ENCODE measurements at regions not wholly inside any gene's neighbourhood (a gene's known extent, or its start where the extent isn't known, plus 50 kb on each side); places are given as distances from the start of the nearest gene placed in this dataset.

GRCh38 chr1:4959216-4959615 is 304.8 kb downstream of the AJAP1 start:
- no peak for DNase-seq (ENCODE audit: low spot score)

- DNase-seq (ENCODE audit: low spot score), result no peak
These were observed 302.6 kb downstream of the AJAP1 start for GRCh38 chr1:4957027-4957426.

DNA sequence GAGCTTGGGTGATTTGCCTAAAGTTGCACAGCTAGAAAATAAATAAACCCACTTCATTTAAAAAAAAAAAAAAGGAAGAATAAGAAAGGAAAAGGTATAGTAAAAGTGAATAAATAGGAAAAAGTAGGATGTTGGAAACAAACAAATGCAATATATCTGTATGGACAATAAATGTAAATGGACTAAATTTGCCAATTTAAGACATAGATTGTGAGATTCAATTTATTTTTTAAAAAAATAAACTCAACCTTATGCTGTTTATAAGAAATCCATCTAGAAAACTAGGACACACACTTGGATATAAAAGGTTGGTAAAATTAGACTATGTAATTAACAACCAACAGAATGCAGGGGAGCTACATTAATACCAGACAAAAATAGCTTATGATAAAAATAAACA is 300.0 kb downstream of the AJAP1 start:
- no peak for DNase-seq (ENCODE audit: low spot score)

DNA sequence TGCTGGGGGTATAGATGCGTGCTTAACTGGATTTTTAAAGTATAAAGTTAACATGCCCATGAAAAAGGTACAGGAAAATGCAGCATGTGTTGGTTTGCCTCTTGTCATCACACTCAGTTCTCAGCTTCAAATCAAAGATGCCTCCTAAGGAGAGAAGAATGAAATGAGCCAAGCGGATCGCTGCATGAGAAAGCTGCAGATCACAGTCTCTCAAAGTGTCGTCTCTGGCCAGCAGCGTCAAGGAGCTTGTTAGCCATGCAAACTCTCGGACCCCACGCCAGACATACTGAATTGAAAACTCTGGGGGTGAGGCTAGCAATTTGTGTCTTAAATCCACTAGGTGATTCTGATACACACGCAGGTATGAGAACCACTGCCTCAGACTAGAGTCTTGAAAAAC is 297.2 kb downstream of the AJAP1 start:
- DNase-seq (ENCODE audit: low spot score), result no peak

GRCh38 chr1:4946343-4946742 is 291.9 kb downstream of the AJAP1 start:
- no peak for DNase-seq (ENCODE audit: low spot score)

GRCh38 chr1:4944911-4945310 is 290.5 kb downstream of the AJAP1 start:
- DNase-seq (ENCODE audit: low spot score), result no peak

GRCh38 chr1:4944072-4944471 is 289.7 kb downstream of the AJAP1 start:
- no peak for DNase-seq (ENCODE audit: low spot score)

- no peak for DNase-seq (ENCODE audit: low spot score)
These were observed 284.9 kb downstream of the AJAP1 start for GRCh38 chr1:4939266-4939665.

DNA sequence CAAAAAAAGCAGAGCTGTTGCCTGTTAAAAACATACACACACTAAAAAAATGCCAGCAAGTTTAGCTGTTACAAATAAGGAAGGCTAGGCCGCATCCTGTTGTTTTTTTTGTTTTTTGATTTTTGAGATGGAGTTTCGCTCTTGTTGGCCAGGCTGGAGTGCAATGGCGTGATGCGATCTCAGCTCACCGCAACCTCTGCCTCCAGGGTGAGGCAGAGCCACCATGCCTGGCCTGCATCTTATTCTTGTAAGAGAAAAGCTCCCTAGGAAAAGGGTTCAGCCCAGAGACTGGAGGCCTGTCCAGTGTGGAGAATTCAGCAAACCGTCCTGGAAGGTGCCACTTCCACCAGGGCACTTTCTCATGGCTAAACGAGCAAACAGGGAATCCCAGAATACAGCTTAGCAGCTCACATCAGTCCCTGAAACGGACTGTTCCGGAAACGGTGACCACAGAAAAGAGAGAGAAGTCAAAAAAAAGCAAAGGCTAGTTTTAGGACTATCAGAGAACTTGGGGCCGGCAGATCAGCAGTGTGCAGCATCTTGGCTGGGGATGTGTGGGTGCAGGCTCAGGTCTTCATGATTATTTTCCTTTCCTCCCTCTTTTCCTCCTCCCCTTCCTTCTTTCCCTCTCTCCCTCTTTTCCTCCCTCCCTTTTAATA is 283.6 kb downstream of the AJAP1 start:
- DNase-seq (ENCODE audit: low spot score), result no peak

DNA sequence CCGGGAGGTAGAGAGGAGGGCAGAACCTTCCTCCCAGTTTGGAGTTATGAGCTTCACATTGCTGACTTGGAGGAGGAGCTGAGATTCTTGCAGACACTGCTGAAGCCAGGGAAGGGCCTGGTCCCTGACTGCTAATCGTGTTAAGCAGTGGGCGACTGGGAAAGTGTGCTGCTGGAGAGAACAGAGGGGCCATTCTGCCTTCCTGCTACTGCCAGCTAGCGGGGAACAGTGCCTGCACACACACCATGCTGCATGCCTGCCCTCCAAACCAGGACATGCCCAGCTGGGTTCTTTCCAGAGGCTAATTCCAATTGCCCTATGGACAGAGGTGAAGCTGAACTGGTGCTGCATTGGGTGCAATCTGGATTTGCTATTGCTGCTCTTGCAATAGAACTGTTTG is 281.4 kb downstream of the AJAP1 start:
- DNase-seq (ENCODE audit: low spot score), result no peak

- no peak for DNase-seq (ENCODE audit: low spot score)
These were observed 278.8 kb downstream of the AJAP1 start for GRCh38 chr1:4933232-4933631.

GRCh38 chr1:4932311-4933030 is 278.1 kb downstream of the AJAP1 start:
- DNase-seq (ENCODE audit: low spot score), result no peak

GRCh38 chr1:4931486-4931885 is 277.1 kb downstream of the AJAP1 start:
- no peak for DNase-seq (ENCODE audit: low spot score)

- no peak for DNase-seq (ENCODE audit: low spot score)
These were observed 273.8 kb downstream of the AJAP1 start for GRCh38 chr1:4928186-4928585.

DNA sequence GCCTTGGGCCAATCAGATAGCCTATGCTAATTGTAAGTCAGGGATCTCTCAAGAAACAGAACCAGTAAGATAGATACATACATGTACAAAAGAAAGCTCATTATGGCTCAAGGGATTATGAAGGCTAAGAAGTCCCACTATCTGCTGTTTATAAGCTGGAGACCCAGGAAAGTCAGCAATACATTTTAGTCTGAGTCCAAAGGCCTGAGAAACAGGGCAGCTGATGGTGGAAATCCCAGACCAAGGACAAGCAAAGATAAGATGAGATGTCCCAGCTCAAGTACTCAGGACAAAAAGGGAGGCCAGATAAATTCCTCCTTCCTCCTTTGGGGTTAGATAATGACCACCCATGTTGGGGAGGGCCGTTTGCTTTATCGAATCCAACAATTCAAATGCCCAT is 269.9 kb downstream of the AJAP1 start:
- DNase-seq (ENCODE audit: low spot score), result no peak

DNA sequence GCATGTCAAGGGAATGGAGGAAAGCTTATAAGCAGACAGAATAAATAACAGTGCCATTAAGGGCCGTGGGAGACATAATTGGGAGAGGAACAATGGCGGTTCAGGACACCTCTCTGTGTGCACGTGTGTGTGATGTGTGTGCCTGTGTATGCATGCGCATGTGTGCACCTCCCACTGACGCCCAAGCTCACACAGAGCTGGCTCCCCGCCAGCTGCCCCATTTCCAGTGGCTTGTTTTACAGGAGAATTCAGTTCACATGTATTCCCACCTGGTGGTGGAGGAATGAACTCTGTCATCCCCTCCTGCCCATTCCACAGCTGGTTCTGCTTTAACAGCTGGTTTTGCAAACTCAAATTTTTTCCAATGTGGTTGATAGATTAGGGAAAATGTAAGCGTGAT is 262.2 kb downstream of the AJAP1 start:
- no peak for DNase-seq (ENCODE audit: low spot score)

DNA sequence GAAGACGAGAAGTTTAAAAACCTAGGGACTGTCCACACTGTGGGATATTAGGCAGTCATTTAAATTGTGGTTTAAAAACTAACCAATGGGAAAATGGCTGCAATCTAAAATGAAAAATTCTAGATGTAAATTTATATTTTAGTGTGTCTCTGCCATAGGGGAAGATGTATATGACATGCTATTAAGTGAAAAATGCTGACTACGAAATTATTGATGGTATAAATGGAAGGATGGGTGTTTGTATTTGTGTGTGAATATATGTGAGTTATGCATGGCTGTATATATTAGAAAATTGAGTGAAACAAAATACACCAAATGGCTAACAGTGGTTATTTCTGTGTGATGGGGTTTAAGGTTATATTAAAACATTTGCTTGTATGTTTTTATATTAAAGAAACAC is 260.7 kb downstream of the AJAP1 start:
- no peak for DNase-seq (ENCODE audit: low spot score)

DNA sequence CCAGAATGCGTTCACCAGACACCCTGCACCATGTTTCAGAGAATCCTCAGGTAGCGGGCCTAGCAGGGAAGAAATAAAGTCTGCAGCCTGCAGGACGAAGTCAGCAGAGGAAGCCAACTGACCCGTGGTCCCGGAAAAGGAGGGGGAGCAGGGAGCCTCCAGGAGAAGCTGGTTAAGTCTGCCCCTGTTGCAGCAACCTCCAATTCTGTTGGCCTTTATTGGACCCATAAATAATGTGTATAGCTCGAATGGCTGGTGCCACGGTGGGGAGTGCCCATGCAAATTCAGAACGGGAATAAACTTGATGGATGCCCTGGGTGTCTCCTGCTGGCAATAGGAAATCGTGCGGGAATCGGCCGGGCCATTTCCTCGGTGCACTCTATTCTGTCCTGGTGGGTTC is 254.1 kb downstream of the AJAP1 start:
- no peak for DNase-seq (ENCODE audit: low spot score)

- DNase-seq (ENCODE audit: low spot score), result no peak
These were observed 240.2 kb downstream of the AJAP1 start for GRCh38 chr1:4894566-4894965.

- no peak for DNase-seq (ENCODE audit: low spot score)
These were observed 226.2 kb downstream of the AJAP1 start for GRCh38 chr1:4880626-4881025.

DNA sequence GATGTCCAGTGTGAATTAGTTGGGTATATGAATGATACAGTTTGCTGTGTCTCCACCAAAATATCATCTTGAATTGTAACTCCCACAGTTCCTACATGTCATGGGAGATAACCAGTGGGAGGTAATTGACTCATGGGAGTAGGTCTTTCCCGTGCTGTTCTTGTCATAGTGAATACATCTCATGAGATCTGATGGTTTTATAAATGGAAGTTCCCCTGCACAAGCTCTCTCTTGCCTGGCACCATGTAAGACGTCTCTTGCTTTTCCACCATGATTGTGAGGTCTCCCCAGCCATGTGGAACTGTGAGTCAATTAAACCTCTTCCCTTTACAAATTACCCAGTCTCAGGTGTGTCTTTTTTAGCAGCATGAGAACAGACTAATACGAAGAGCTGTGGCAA is 223.0 kb downstream of the AJAP1 start:
- DNase-seq (ENCODE audit: low spot score), result no peak

GRCh38 chr1:4871373-4871772 is 217.0 kb downstream of the AJAP1 start:
- no peak for DNase-seq (ENCODE audit: low spot score)

GRCh38 chr1:4868521-4868920 is 214.1 kb downstream of the AJAP1 start:
- no peak for DNase-seq (ENCODE audit: low spot score)

DNA sequence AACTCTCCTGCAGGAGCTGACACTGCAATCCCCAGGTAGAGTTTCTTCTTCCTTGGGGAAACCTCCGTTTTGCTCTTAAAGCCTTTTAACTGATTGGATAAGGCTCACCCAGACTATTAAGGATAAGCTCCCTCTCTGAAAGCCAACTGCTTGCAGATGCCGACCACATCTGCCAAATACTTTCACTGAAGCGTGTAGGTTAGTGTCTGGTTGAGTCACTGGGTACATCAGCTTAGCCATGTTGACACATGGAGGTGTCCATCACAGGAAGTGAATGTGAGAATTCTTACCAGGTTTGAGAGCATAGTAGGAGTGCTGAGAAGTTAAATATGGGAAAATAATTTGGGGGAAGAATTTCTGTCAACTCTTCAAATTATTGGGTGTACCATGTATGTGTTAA is 202.0 kb downstream of the AJAP1 start:
- DNase-seq (ENCODE audit: low spot score), result no peak

Data from AG20443 (cell line).